ENCODE measurements at regions not wholly inside any gene's neighbourhood (a gene's known extent, or its start where the extent isn't known, plus 50 kb on each side); places are given as distances from the start of the nearest gene placed in this dataset.

GRCh38 chr1:201670517-201670916 is 131.6 kb downstream of the NAV1 start:
- TF ChIP-seq EZH2phosphoT487 (IDR thresholded peaks at IDR 0.05; ENCODE audit: insufficient read depth, low read depth) (no peak), EZH2 (IDR thresholded peaks at IDR 0.05; ENCODE audit: insufficient read depth, poor library complexity, severe bottlenecking) (no peak)

Data from GM23248 (cell line).